Thymus (tissue), 11 donors: ENCODE measurements at regions not wholly inside any gene's neighbourhood (a gene's known extent, or its start where the extent isn't known, plus 50 kb on each side); places are given as distances from the start of the nearest gene placed in this dataset.

Experiments
- DNase-seq, 9 donors: peaks; one replicate each; pipeline ENCODE4 v3.0.0-alpha.2; 2013; ENCODE audit warnings: low spot score in 9 of 9, low read depth in 6 of 9, missing footprints in 1 of 9
- H3K27ac ChIP-seq, 2 donors: one replicate each; pipeline ENCODE4 v1.5.1; 2013; ENCODE audit warnings: control low read depth in 1 of 2, low read depth in 1 of 2, low read length in 1 of 2, mild to moderate bottlenecking in 1 of 2, moderate library complexity in 1 of 2
- H3K27me3 ChIP-seq, 2 donors: one replicate each; pipeline ENCODE4 v1.5.1; 2013; ENCODE audit warnings: low read length in 1 of 2; ENCODE audit not compliant: control insufficient read depth in 2 of 2, insufficient read depth in 1 of 2
- H3K36me3 ChIP-seq, 2 donors: one replicate each; pipeline ENCODE4 v1.5.1; 2013; ENCODE audit warnings: low read length in 1 of 2, mild to moderate bottlenecking in 1 of 2, moderate library complexity in 1 of 2; ENCODE audit not compliant: control insufficient read depth in 2 of 2, insufficient read depth in 2 of 2
- H3K4me1 ChIP-seq, 2 donors: one replicate each; pipeline ENCODE4 v1.5.1; 2013; ENCODE audit warnings: low read length in 2 of 2; ENCODE audit not compliant: control insufficient read depth in 2 of 2, insufficient read depth in 2 of 2
- H3K4me3 ChIP-seq, 2 donors: one replicate each; pipeline ENCODE4 v1.5.1; 2013; ENCODE audit warnings: low read length in 2 of 2, control low read depth in 1 of 2, mild to moderate bottlenecking in 1 of 2
- H3K9me3 ChIP-seq, 2 donors: one replicate each; pipeline ENCODE4 v1.5.1; 2013; ENCODE audit warnings: low read length in 1 of 2, mild to moderate bottlenecking in 1 of 2; ENCODE audit not compliant: control insufficient read depth in 2 of 2, insufficient read depth in 1 of 2
- WGBS: extraction: QIAGEN DNeasy Blood & Tissue Kit; methylation state at CpG from one replicate; pipeline ENCODE4 v1.1.7; 2013; 5-methylcytosine and 5-hydroxymethylcytosine counted together
- donor health status: healthy.

GRCh38 chr1:112262316-112262715, 133.7 kb upstream of the CTTNBP2NL start:
- no peak for DNase-seq
- Histone ChIP-seq H3K27ac (no peak overlapping the region), H3K36me3 (no peaks in the 10 kb centered on the region), H3K9me3 (no peaks in the 10 kb centered on the region), H3K4me3 (no peak overlapping the region), H3K27me3 (no peaks in the 10 kb centered on the region), H3K4me1 (no peaks in the 10 kb centered on the region)
- 68% methylated on average over 2 of the region's 2 CpGs for WGBS

- DNase-seq: no peak
- no peaks in the 10 kb centered on the region for H3K9me3 ChIP-seq
Observed at GRCh38 chr1:112263042-112263441, 133.0 kb upstream of the CTTNBP2NL start.

GRCh38 chr1:112263453-112263852, 132.6 kb upstream of the CTTNBP2NL start:
- no peaks in the 10 kb centered on the region for H3K36me3 ChIP-seq
- 23% methylated on average over 1 of the region's 1 CpG for WGBS
- no peak overlapping the region for H3K4me3 ChIP-seq
- H3K9me3 ChIP-seq: no peaks in the 10 kb centered on the region
- no peaks in the 10 kb centered on the region for H3K27me3 ChIP-seq
- H3K27ac ChIP-seq: no peak overlapping the region
- H3K4me1 ChIP-seq: no peaks in the 10 kb centered on the region
- no peak for DNase-seq

More at GRCh38 chr1:112263042-112263441, 133.0 kb upstream of the CTTNBP2NL start:
- WGBS: 90% methylated on average over 6 of the region's 6 CpGs
- Histone ChIP-seq H3K4me1 (no peaks in the 10 kb centered on the region), H3K4me3 (no peak overlapping the region), H3K27me3 (no peaks in the 10 kb centered on the region), H3K36me3 (no peaks in the 10 kb centered on the region), H3K27ac (no peak overlapping the region)

GRCh38 chr1:112264010-112264409, 132.0 kb upstream of the CTTNBP2NL start:
- Histone ChIP-seq H3K4me3 (no peak overlapping the region), H3K4me1 (no peaks in the 10 kb centered on the region), H3K36me3 (no peaks in the 10 kb centered on the region), H3K9me3 (no peaks in the 10 kb centered on the region), H3K27ac (no peak overlapping the region), H3K27me3 (no peaks in the 10 kb centered on the region)
- DNase-seq: no peak
- 94% methylated on average over 7 of the region's 7 CpGs for WGBS

GRCh38 chr1:112264553-112264952, 131.5 kb upstream of the CTTNBP2NL start:
- no peaks in the 10 kb centered on the region for H3K36me3 ChIP-seq
- H3K27ac ChIP-seq: no peak overlapping the region
- no peaks in the 10 kb centered on the region for H3K4me1 ChIP-seq
- H3K27me3 ChIP-seq: no peaks in the 10 kb centered on the region
- DNase-seq: no peak
- no peak overlapping the region for H3K4me3 ChIP-seq
- WGBS: 50% methylated on average over 2 of the region's 2 CpGs
- no peaks in the 10 kb centered on the region for H3K9me3 ChIP-seq

GRCh38 chr1:112265931-112266330, 130.1 kb upstream of the CTTNBP2NL start:
- Histone ChIP-seq H3K27ac (no peak overlapping the region), H3K9me3 (no peaks in the 10 kb centered on the region), H3K4me1 (no peaks in the 10 kb centered on the region), H3K27me3 (no peaks in the 10 kb centered on the region), H3K36me3 (no peaks in the 10 kb centered on the region), H3K4me3 (no peak overlapping the region)
- no peak for DNase-seq
- WGBS: 98% methylated on average over 1 of the region's 1 CpG

GRCh38 chr1:112267206-112267605, 128.8 kb upstream of the CTTNBP2NL start:
- H3K9me3 ChIP-seq: no peaks in the 10 kb centered on the region
- DNase-seq: no peak
- no peaks in the 10 kb centered on the region for H3K36me3 ChIP-seq
- no peak overlapping the region for H3K27ac ChIP-seq
- 98% methylated on average over 1 of the region's 1 CpG for WGBS
- H3K4me1 ChIP-seq: no peaks in the 10 kb centered on the region
- H3K27me3 ChIP-seq: no peaks in the 10 kb centered on the region
- no peak overlapping the region for H3K4me3 ChIP-seq

GRCh38 chr1:112267929-112268328, 128.1 kb upstream of the CTTNBP2NL start:
- H3K4me1 ChIP-seq: no peaks in the 10 kb centered on the region
- H3K9me3 ChIP-seq: no peaks in the 10 kb centered on the region
- no peak overlapping the region for H3K27ac ChIP-seq
- no peaks in the 10 kb centered on the region for H3K27me3 ChIP-seq
- DNase-seq: no peak
- no peak overlapping the region for H3K4me3 ChIP-seq
- no peaks in the 10 kb centered on the region for H3K36me3 ChIP-seq

- DNase-seq: no peak
- Histone ChIP-seq H3K36me3 (no peaks in the 10 kb centered on the region), H3K4me1 (no peaks in the 10 kb centered on the region), H3K9me3 (no peaks in the 10 kb centered on the region), H3K27ac (no peak overlapping the region), H3K27me3 (no peaks in the 10 kb centered on the region), H3K4me3 (no peak overlapping the region)
- WGBS: 96% methylated on average over 3 of the region's 3 CpGs
Observed at GRCh38 chr1:112268408-112268807, 127.6 kb upstream of the CTTNBP2NL start.

GRCh38 chr1:112271270-112271669, 124.7 kb upstream of the CTTNBP2NL start:
- Histone ChIP-seq H3K27me3 (no peaks in the 10 kb centered on the region), H3K36me3 (no peaks in the 10 kb centered on the region), H3K4me1 (no peaks in the 10 kb centered on the region), H3K27ac (no peak overlapping the region), H3K9me3 (no peaks in the 10 kb centered on the region), H3K4me3 (no peak overlapping the region)
- DNase-seq: no peak
- 96% methylated on average over 3 of the region's 3 CpGs for WGBS
